HG03354 (cell line): ENCODE measurements at regions not wholly inside any gene's neighbourhood (a gene's known extent, or its start where the extent isn't known, plus 50 kb on each side); places are given as distances from the start of the nearest gene placed in this dataset.

Source experiments
- ATAC-seq: cut with Tn5 transposase; IDR thresholded peaks from one replicate; pipeline ENCODE4 v1.9.1; 2021; ENCODE audit warnings: mild to moderate bottlenecking; ENCODE audit not compliant: unreplicated experiment, poor library complexity, severe bottlenecking

- ATAC-seq: no peak
These were observed 198.7 kb downstream of the ANAPC1 start for GRCh38 chr2:111685342-111685741.

DNA sequence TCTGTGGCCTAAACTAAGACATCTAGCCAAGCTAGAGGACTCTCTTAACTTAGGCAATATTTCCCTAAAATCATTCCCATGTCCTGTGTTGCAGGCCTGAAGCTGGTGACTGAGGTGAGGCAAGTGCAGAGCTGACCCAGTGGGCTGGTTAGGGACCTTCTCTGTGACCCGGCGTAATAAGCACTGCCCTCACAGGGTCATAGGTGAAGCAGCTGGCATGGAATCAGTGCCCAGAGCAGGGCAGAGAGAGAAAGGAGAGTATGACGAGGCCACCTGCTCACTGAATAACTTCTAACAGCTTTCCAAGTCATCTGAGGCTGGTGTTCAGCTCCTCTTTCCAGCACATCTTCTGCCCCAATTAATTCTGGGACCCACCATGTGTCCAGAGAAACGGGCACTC, 197.0 kb downstream of the ANAPC1 start:
- no peak for ATAC-seq

- ATAC-seq: no peak
These were observed 196.1 kb downstream of the ANAPC1 start for GRCh38 chr2:111687911-111688310.

GRCh38 chr2:111688482-111688881, 195.5 kb downstream of the ANAPC1 start:
- ATAC-seq: no peak

DNA sequence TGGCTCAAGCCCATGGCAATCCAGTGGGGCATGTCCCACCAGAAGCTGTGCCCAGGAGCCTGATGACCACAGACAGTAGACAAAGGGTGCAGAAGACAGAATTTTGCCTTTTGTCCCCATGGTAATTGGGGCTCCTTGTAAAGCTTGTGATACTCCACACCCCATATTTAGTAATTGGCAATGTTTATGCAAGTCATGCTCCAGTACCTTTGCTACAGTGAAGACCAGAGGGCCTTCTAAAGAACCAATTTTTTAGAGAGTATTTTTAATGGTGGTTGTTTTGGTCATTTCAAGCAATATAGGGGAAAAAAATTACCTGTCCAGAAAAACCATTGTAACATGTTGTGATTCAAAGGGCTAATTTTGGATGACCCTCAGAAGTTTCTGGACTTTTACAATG, 194.8 kb downstream of the ANAPC1 start:
- no peak for ATAC-seq

DNA sequence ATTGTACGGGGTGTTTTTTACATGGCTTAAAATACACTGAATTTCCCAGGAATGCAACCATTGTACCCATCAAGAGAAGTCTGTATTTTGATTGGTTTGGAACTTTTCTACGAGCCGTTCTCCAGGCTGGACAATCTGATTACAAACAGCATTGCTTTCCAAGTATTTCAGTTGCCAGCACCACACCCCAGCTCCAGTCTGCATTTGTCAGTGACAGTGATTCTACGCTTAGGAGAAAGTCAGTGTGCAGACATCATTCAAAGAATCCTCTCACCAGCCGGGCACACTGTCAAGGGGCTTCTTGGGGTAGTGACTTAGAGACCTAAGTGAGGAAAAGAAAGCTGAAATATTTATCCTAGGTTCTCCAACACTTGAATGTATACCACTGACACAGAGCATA, 194.1 kb downstream of the ANAPC1 start:
- no peak for ATAC-seq

DNA sequence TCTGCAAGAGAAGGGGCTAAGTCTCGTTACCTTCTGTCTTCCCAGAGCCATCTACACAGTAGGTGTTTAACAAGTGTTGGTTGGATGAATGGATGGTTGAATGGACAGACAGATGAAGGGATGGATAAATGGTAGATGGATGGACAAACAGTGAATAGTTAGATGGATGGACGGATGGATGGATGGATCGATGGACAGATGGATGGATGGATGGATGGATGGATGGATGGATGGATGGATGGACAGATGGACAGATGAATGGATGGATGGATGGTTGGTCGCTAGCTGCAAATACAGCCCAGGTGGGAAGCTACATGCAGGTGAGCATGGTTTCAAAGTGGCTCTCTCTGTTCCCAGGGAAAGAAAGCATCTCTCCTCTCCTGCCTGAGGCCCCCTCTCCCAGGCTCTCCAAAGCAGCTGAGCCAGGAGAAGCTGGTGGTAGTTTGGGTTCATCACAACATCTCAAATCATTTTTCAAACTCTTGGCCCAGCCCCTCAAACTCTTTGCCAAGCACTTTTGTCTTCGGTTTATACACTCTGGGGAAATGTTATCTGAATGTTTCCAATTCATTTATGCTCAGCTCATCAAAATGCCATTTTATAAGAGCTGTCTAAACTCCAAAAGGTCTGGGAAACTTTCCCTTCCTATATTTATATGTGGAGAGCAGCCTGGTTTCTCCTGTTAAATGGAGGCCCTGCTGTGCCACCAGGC, 192.7 kb downstream of the ANAPC1 start:
- no peak for ATAC-seq

DNA sequence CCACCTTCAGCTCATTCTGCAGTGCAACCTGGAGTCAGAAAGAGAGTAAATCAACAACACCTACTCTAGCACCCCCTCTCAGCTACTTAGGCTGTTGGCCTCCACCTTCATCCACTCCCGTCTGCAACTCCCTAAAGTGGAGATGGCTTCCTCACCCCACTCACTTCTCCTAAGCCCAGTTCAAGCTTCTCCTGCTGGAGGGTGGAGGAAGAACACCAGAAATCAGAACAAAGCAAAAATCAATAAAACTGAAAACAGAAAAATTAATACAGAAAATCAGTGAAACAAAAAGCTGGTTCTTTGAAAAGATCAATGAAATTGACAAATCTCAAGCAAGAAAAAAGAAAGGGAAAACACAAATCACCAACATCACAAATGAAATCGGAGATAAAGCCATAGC, 191.7 kb downstream of the ANAPC1 start:
- ATAC-seq: no peak

DNA sequence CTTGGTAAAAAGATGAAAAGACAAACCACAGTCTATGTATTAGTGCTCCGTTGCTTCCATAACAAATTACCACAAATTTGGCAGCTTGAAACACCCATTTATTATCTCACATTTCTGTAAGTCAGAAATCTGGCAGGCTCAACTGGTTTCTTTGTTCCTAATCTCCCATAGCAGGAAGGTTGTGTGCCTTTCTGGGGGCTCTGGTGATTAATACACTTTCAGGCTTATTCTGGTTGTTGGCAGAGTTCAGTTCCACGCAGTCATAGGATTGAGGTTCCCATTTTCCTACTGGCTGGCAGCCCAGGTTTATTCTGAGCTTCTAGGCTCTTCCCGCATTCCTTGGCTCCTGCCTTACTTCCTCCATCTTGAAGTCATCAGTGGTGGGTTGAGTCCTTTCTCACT, 189.3 kb downstream of the ANAPC1 start:
- ATAC-seq: no peak

- ATAC-seq: no peak
These were observed 188.5 kb downstream of the ANAPC1 start for GRCh38 chr2:111695441-111696007.

GRCh38 chr2:111696226-111696625, 187.8 kb downstream of the ANAPC1 start:
- ATAC-seq: no peak

GRCh38 chr2:111697560-111697959, 186.4 kb downstream of the ANAPC1 start:
- ATAC-seq: no peak

DNA sequence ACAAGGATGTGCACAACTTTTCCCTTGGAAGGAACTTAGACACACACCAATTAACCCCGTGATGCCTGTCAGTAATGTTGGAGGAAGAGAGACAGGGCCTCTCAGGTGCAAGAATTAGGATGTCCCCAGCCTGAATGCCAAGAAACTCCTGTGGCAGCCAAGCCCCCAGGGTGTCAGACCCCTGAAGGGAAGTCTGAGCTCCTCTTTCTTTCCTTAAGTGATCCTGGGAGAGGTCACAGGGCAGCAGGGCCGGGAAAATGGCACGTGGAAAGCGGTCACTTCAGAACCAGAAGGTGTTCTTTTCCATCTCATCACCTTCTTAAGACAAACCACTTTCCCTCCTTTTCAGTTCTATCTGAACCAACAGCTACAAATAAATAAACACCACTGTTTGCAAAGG, 185.9 kb downstream of the ANAPC1 start:
- ATAC-seq: no peak

- ATAC-seq: no peak
These were observed 185.0 kb downstream of the ANAPC1 start for GRCh38 chr2:111698743-111699554.

DNA sequence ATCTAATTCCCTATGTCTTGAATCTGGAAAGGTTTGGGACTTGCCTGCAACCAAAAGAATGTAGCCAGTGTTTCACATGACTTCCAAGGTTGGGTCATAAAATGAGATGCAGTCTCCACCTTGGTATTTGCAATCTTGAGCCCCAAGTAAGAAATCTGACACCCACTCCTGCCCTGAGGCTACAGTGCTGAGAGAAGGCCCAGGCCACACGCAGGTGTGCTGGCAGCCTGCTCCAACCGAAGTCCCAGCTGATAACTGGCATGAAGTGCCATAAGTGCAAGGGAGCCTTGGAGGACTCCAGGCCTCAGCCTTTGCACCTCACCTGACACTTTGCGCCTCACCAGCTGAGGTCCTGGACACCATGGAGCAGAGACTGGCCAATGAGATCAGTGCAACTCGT, 182.7 kb downstream of the ANAPC1 start:
- no peak for ATAC-seq

- ATAC-seq: no peak
These were observed 182.2 kb downstream of the ANAPC1 start for GRCh38 chr2:111701798-111702118.

GRCh38 chr2:111702119-111702803, 181.7 kb downstream of the ANAPC1 start:
- no peak for ATAC-seq

DNA sequence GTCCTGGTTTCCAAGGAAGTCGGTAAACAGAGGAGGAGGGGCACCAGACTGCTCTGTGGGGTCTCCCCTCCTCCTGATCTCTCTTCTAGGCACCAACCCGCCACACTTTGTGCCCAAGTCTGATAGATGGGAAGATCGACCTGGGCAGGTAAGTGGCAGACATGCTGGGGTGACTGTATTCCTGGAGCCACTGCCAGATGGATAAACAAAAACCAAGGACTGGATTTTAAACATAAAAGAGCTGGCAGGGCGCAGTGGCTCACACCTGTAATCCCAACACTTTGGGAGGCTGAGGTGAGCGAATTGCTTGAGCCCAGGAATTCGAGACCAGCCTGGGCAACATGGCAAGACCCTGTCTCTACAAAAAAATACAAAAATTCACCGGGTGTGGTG, 181.2 kb downstream of the ANAPC1 start:
- no peak for ATAC-seq

DNA sequence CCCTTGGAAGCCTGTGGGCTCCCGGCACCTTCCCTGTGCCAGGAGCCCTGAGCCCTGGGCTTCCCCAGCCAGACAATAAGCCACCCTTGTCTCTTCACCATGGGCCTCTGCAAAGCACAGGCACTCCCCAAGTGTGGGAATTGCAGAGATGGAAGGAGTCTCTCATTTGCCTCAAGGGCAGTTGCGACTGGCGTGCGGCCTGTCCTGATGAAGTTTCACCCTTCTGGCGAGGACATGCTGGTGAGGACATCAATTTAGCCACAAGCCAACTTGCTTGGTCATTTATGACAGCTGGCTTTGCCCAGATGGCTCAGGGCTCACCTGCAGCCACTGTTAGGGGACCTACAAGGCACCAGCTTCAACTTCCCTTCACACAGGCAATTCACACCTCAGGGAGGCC, 180.2 kb downstream of the ANAPC1 start:
- ATAC-seq: no peak

DNA sequence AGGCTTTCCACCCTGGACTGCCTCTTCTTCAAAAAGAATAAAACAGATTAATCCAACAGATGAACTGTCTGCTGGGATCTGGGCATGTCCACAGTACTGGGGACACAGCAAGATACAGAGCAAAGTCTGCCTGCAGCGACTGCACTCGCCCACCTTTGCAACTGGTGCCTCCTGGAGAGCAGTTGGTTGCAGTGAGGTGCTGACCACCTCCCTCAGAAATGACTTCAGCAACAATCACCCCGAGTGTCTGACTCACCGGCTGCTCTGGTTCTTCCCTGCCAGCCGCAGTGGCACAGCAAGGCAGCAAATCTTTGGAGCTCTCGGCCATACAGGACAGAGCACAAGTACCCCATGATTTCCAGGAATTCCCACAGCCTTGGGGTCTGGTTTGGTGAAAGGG, 179.7 kb downstream of the ANAPC1 start:
- ATAC-seq: no peak

GRCh38 chr2:111705239-111705638, 178.8 kb downstream of the ANAPC1 start:
- ATAC-seq: peak; percentile 49
